ENCODE measurements at regions not wholly inside any gene's neighbourhood (a gene's known extent, or its start where the extent isn't known, plus 50 kb on each side); places are given as distances from the start of the nearest gene placed in this dataset.

- DNase-seq (ENCODE audit: low spot score) (peak; percentile 80), FAIRE-seq (peak; percentile 96)
Measured at GRCh38 chr9:89806371-89807100, 201.7 kb downstream of the GADD45G start.

GRCh38 chr9:89807101-89807395 lies 202.2 kb downstream of the GADD45G start:
- FAIRE-seq (no peak), DNase-seq (ENCODE audit: low spot score) (no peak)

- DNase-seq (ENCODE audit: low spot score) (no peak), FAIRE-seq (no peak)
Measured at GRCh38 chr9:89807682-89808075, 202.9 kb downstream of the GADD45G start.

- no peak for DNase-seq (ENCODE audit: low spot score)
- FAIRE-seq, result no peak
Measured at GRCh38 chr9:89808076-89808755, 203.4 kb downstream of the GADD45G start.

DNA sequence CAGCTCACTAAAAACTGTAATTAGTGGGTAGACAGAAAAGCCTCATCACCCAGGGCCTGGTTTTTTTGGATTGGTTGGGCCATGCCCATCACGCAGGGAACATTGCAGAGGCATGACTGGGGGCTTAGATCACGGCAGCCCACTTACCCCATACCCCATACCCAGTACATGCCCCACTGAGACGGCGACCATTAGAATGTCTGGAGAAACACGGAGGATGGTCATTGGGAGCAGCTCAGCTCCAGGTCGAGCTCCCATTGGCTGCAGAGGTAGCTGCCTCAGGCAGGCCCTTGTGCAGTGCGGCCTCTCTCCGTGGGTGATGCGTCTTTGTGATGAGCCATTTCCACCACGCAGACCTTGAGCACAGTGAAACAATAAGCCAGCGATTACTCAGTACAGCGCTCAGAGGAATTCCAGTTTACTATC lies 204.0 kb downstream of the GADD45G start:
- DNase-seq (ENCODE audit: low spot score) (peak; percentile 21), FAIRE-seq (no peak)

DNA sequence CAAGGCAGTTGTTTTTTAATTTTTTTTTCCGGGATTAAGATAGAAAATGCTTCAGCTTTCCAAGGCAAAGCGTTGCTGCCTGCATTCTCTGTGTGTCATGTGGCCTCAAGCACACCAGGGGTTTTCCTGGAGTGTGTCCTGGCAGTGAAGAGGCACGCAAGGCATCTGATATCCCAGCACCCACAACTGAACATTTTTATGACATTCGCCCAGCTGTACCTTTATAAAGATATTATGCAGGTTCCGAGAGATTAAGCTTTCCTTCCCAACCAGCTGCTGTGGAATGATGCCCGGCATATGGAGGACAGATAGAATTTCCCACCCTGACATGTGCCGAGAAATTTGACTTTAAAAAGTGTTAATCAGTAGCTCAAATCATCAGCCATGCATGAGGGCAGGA lies 205.6 kb downstream of the GADD45G start:
- peak; percentile 66 for DNase-seq (ENCODE audit: low spot score)

DNA sequence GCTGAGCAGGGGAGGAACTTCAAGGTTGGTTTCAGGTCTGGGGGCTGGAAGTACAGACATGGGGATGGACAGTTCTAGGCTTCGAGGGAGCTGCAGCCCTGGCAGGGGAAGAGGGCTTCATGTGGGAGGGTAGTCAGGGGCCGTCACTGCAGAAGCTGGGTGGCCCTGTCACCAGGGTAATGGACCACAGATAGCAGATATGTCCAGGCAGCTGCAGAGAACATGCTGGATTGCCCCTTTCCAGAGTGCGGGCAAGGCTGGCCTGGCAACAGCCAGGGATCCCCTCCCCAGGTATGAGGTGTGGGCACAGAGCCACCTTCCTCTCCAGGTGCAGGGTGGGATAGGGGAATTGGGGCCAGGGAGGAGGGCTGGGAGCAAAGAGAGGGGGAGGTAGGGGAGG lies 206.5 kb downstream of the GADD45G start:
- FAIRE-seq (no peak), DNase-seq (ENCODE audit: low spot score) (no peak)

More for the DNA sequence above, 205.6 kb downstream of the GADD45G start:
- FAIRE-seq, result peak; percentile 91

- FAIRE-seq (no peak), DNase-seq (ENCODE audit: low spot score) (no peak)
Measured at GRCh38 chr9:89811886-89812450, 207.2 kb downstream of the GADD45G start.

DNA sequence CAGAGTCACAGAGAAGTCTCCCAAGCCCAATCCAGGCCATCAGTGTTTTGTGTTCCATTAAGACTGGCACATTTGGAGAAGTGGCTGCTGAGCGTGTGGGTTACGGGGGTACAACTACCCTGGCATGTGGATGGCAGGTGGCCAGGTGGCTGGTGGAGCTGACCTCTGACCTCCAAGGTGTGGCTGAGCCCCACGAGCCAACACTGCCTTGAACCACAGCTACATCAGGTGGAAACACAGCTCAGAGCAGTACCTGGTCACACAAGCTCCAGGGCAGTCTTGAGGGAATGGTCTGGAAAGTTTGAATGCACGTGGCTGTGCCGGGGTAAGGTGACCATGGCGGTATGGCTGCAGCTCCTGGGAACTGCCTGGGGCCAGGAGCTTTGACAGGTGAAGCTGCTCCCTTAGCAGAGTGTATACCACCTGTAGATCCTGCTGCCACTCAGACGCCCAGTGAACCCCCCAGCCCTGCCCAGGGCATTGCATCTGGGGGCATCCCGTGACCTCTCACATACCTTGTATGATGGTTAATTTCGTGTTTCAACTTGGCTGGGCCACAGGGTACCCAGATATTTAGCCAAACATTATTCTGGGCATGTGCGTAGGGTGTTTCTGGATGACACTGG lies 207.9 kb downstream of the GADD45G start:
- DNase-seq (ENCODE audit: low spot score) (no peak), FAIRE-seq (no peak)

GRCh38 chr9:89813482-89813881 lies 208.7 kb downstream of the GADD45G start:
- FAIRE-seq (no peak), DNase-seq (ENCODE audit: low spot score) (no peak)

GRCh38 chr9:89814340-89815040 lies 209.7 kb downstream of the GADD45G start:
- FAIRE-seq (peak; percentile 65), DNase-seq (ENCODE audit: low spot score) (peak; percentile 53)

- FAIRE-seq, result no peak
- no peak for DNase-seq (ENCODE audit: low spot score)
Measured at GRCh38 chr9:89815061-89815902, 210.5 kb downstream of the GADD45G start.

DNA sequence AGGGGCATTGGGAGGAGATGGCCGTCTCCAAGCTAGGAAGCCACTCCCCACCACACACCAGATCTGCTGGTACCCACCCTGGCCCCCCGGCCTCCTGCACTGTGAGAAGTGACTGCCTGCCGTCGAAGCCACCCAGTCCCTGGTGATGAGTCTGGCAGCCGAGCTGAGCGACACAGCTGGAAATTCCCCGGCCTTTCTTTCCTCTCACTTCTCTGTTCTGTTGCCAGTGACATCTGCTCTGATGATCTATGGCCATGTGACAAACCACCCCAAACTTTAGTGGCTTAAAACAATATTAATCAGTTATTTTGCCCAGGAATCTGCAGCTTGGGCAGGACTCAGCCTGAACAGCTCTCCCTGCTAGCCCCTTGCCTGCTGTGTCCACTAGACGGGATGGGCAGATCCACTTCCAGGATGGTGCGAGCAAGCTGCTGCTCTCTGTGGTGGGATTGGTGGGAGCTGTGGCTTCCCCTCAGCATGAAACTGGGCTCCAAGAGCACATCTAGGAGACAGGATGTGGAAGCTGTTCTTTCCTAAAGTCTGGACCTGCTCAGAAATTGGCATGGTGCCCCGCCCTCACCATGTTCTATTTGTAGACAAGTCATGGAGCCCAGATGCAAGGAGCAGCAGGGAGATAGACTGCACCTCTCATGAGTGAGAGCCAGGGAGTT lies 211.2 kb downstream of the GADD45G start:
- no peak for FAIRE-seq

DNA sequence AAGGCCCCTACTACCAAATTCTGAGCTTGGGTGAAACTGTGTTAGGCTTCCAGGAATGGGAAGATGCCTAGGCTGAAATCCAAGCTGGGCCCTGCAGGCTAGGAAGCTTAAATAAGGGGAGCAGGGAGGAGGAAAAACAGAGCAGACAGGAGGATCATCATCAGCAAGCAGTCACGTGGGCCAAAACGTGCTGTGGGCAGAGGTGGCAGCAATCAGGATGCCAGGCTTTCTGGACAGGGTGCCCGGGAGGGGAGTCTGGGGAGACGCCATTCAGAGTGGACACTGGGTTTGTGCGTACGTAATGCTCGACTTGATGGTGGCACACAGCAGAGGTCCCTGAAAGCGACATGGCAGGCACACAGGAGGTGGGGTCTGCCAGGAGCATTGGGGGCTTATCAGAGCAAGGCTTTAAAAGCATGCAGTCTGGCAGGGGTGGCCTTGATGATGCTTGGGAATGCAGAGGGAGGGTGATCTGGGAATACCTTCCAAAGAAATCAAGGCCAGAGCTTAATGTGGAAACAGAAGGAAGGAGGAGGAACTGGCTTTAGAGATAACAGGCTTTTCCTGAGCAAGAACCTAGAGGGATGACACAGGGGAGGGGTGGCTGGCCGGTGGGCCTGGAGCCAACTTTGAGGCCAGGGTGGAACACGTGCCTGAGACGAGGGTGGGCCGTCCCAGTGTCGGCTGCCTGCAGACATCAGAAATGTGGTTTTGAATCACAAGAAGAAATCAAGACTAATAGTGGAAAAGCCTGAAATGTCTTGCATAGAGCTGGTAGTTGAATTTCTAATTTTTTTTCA lies 212.5 kb downstream of the GADD45G start:
- FAIRE-seq (no peak), DNase-seq (ENCODE audit: low spot score) (no peak)

More for the DNA sequence above, 211.2 kb downstream of the GADD45G start:
- no peak for DNase-seq (ENCODE audit: low spot score)

DNA sequence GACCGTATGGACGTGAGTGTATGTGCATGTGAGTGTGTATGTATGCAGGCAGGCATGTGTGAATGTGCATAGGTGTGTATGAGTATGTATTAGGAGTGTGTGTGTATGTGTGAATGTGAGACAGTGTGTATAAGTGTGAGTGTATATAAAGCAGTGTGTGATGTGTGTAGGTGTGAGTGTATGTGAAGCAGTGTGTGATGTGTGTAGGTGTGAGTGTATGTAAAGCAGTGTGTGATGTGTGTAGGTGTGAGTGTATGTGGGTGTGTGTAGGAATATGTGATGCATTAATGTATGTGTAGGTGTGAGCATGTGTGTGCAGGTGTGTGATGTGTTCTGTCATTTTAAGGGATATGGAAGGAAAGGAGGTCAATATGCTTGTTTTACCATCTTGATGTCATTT lies 215.5 kb downstream of the GADD45G start:
- FAIRE-seq, result no peak
- no peak for DNase-seq (ENCODE audit: low spot score)

DNA sequence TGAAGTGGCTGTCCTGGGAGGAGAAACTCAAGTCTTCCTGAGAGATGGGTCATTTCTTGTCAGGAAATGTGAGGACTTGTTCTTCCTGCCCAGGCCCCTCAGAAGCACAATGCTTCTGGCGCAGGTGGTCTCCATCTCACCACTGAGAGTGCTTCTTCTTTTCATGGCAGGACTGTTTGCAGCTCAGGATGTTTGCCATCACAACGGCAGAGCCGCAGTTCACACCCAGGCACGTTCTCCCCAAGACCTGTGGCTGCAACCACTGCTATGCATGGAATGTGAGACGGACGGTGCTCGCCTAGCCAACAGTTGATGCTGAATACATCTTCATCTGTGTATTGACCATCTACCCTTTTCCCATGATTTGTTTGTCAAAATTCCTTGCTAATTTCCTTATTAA lies 216.3 kb downstream of the GADD45G start:
- FAIRE-seq (no peak), DNase-seq (ENCODE audit: low spot score) (peak; percentile 31)

GRCh38 chr9:89822996-89823395 lies 218.2 kb downstream of the GADD45G start:
- FAIRE-seq, result no peak
- DNase-seq (ENCODE audit: low spot score), result no peak

DNA sequence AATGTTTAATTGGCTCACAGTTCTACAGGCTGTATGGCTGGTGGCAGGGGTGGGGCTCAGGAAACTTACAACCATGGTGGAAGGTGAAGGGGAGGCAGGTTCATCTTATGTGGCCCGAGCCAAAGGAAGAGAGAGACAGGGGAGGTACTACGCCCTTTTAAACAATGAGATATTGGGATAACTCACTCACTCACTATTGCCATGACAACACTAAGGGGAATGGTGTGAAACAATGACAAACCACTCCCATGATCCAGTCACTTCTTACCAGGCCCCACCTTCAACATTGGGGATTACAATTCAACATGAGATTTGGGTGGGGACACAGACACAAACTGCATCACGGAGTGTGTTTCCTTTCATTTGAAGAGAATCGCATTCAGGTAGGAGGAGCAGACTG lies 220.9 kb downstream of the GADD45G start:
- FAIRE-seq (no peak), DNase-seq (ENCODE audit: low spot score) (no peak)

- DNase-seq (ENCODE audit: low spot score) (no peak), FAIRE-seq (no peak)
Measured at GRCh38 chr9:89826186-89826585, 221.4 kb downstream of the GADD45G start.

Data from RCC 7860 (cell line).